ENCODE measurements at regions not wholly inside any gene's neighbourhood (a gene's known extent, or its start where the extent isn't known, plus 50 kb on each side); places are given as distances from the start of the nearest gene placed in this dataset.

DNA sequence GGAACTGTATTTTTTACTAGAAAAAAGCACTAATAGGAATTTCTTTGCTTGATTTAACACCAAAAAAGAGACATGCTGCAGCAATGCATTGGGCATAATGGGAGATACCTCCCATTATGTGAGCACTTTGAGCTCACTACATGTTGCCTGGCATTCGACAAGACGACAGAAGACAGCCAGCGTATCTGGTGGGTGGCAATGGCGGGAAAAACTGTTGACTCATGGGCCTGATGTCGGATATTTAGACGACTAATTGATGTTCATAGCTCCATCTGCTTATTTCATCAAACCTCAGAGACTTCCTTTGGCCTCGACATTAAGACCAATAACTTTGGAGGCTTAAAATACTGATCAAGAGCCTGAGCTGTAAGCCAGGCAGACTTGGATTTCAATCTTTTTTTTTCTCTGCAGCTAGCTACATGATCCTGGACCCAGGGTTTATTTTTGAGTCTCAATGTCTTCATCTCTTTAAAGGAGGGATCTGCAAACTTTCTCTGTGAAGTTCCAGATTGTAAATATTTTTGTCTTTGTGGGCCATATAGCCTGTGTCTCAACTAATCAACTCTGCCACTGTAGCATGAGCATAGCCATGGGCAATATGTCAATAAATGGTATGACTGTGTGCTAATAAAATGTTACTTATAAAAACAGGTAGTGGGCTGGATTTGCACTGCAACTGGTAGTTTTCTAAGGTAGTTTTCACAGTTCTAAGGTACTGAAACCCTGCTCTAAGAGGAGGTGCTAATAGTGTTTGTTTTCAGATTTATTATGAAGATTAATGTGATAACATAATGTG, 375.1 kb downstream of the METTL15 start:
- TF ChIP-seq, protein P1, sequence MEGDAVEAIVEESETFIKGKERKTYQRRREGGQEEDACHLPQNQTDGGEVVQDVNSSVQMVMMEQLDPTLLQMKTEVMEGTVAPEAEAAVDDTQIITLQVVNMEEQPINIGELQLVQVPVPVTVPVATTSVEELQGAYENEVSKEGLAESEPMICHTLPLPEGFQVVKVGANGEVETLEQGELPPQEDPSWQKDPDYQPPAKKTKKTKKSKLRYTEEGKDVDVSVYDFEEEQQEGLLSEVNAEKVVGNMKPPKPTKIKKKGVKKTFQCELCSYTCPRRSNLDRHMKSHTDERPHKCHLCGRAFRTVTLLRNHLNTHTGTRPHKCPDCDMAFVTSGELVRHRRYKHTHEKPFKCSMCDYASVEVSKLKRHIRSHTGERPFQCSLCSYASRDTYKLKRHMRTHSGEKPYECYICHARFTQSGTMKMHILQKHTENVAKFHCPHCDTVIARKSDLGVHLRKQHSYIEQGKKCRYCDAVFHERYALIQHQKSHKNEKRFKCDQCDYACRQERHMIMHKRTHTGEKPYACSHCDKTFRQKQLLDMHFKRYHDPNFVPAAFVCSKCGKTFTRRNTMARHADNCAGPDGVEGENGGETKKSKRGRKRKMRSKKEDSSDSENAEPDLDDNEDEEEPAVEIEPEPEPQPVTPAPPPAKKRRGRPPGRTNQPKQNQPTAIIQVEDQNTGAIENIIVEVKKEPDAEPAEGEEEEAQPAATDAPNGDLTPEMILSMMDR (IDR thresholded peaks at IDR 0.05 in 2 of 3, conservative IDR thresholded peaks at IDR 0.05 in 1 of 3; ENCODE audit: borderline replicate concordance in 1 of 3, insufficient read depth in 1 of 3, low read depth in 2 of 3, low read length in 2 of 3): no peak
- TF ChIP-seq POLR2AphosphoS5 (IDR thresholded peaks at IDR 0.05; ENCODE audit: low read depth, low read length): no peak
